Heart left ventricle (tissue), 16 donors: ENCODE measurements at regions not wholly inside any gene's neighbourhood (a gene's known extent, or its start where the extent isn't known, plus 50 kb on each side); places are given as distances from the start of the nearest gene placed in this dataset.

Experiments used
- ATAC-seq, 4 donors: fragments of 200-7000 bp; cut with Tn5 transposase; one replicate each; pipeline ENCODE4 v1.9.1; 2020 to 2022; ENCODE audit warnings: moderate library complexity in 4 of 4, mild to moderate bottlenecking in 3 of 4, moderate number of reproducible peaks in 1 of 4
- DNase-seq, 5 donors: peaks; one replicate each; pipeline ENCODE4 v3.0.0-alpha.2; 2020
- H3K27ac ChIP-seq, 12 donors: fragments of 200-600 bp; sonication (generic) in 4 of 12; one replicate each; pipeline versions ENCODE4 v1.5.0 to v1.8.0; 2016 to 2022; ENCODE audit warnings: mild to moderate bottlenecking in 2 of 12
- H3K27me3 ChIP-seq, 9 donors: fragments of 200-600 bp; sonication (generic) in 2 of 9; one replicate each; pipeline versions ENCODE4 v1.5.1 to v1.8.0; 2016 to 2022; ENCODE audit warnings: mild to moderate bottlenecking in 3 of 9
- H3K36me3 ChIP-seq, 9 donors: fragments of 200-600 bp; sonication (generic) in 2 of 9; one replicate each; pipeline versions ENCODE4 v1.5.0 to v1.8.0; 2018 to 2022; ENCODE audit warnings: mild to moderate bottlenecking in 2 of 9
- H3K4me1 ChIP-seq, 12 donors: fragments of 200-600 bp; sonication (generic) in 4 of 12; one replicate each; pipeline versions ENCODE4 v1.5.0 to v1.8.0; 2016 to 2022; ENCODE audit warnings: mild to moderate bottlenecking in 3 of 12
- H3K4me3 ChIP-seq, 12 donors: fragments of 200-600 bp; sonication (generic) in 4 of 12; one replicate each; pipeline versions ENCODE4 v1.5.0 to v1.8.0; 2017 to 2022; ENCODE audit warnings: mild to moderate bottlenecking in 9 of 12, moderate library complexity in 4 of 12
- H3K9me3 ChIP-seq, 12 donors: fragments of 200-600 bp; sonication (generic) in 4 of 12; one replicate each; pipeline versions ENCODE4 v1.5.0 to v1.8.0; 2016 to 2022; ENCODE audit warnings: mild to moderate bottlenecking in 1 of 12
- CTCF ChIP-seq, 12 donors: fragments of 200-600 bp; sonication (generic) in 4 of 12; IDR thresholded peaks; one replicate each; pipeline versions ENCODE4 v1.5.0 to v1.8.0; 2018 to 2022; ENCODE audit warnings: antibody characterized with exemption in 12 of 12, mild to moderate bottlenecking in 5 of 12
- POLR2A ChIP-seq, 2 donors: fragments of 450-650 bp; IDR thresholded peaks; one replicate each; pipeline ENCODE4 v1.6.1; 2017; ENCODE audit warnings: antibody characterized with exemption in 2 of 2, mild to moderate bottlenecking in 2 of 2, moderate library complexity in 2 of 2
- WGBS, 4 donors: extraction: QIAGEN DNeasy Blood & Tissue Kit in 2 of 4; methylation state at CpG; one replicate each; pipeline versions ENCODE4 v1.1.5 to v1.1.7; 2013 to 2018; 5-methylcytosine and 5-hydroxymethylcytosine counted together
- intact Hi-C, 10 donors: fragments of 100-400 bp; cut with DNase I; formaldehyde crosslinking; loops; one replicate each; pipeline versions ENCODE4 v1.11.1 to v1.14.2; 2022
- donor health status: ischemic (EF 13 %, LVEDD 7.1; RV severe dilation, severe dysfunction).
- donor health status: healthy with polysubstance abuse.
- donor health status: DM: no; HTN: yes; CAD: no.
- donor health status: DM: no; HTN: no; CAD: no.
- donor health status: ischemic (EF 25% LVEDD 6.9; RV normal size, moderate dysfunction).
- donor health status: ischemic (EF 25% LVEDD 5.7; RV mildly dilated, moderate dysfunction).
- donor health status: healthy.
- donor health status: DM: yes; HTN: yes; CAD: no.
- donor health status: ischemic (EF 35%, LVEDD 5.7; RV mildly dilated, moderate dysfunction).
- donor health status: nonischemic (EF 11% LVEDD 7.7; RV severe dilation, severe dysfunction).
- donor health status: DM: yes; HTN: yes; CAD: no.
- donor health status: PGD.
- donor health status: ischemic (EF 29% LVEDD 5.4; RV normal size, mild dysfunction).
- donor health status: nonischemic (EF 23%, LVEDD 6.1; RV moderate dilation, normal function).

GRCh38 chr7:114026486-114027089 is 107.8 kb upstream of the PPP1R3A start:
- ATAC-seq (no peak), DNase-seq (no peak)
- intact Hi-C loops, result loop anchor here in 5 of 10 donors (10.0 kb wide), 6 partner anchors 242 to 1888 kb away; no protein-coding TSS in a partner anchor
- 0 to 5% (median 3%) methylated on average over 1 of the region's 1 CpG for WGBS, 4 donors
- no peaks in the 10 kb centered on the region for H3K27me3 ChIP-seq
- H3K9me3 ChIP-seq, result no peaks in the 10 kb centered on the region
- no peaks in the 10 kb centered on the region for H3K4me1 ChIP-seq
- no peak overlapping the region for H3K27ac ChIP-seq
- TF ChIP-seq CTCF (IDR thresholded peaks at IDR 0.05) (peak; percentile 54 to 84 (median 70)), POLR2A (IDR thresholded peaks at IDR 0.05) (no peak)
- no peaks in the 10 kb centered on the region for H3K36me3 ChIP-seq
- no peak overlapping the region for H3K4me3 ChIP-seq

- DNase-seq, result no peak
- Histone ChIP-seq H3K4me1 (no peaks in the 10 kb centered on the region), H3K9me3 (no peaks in the 10 kb centered on the region), H3K36me3 (no peaks in the 10 kb centered on the region), H3K27ac (no peak overlapping the region), H3K4me3 (no peak overlapping the region), H3K27me3 (no peaks in the 10 kb centered on the region)
- ATAC-seq, result no peak
- 84 to 90% (median 87%) methylated on average over 3 of the region's 3 CpGs for WGBS, 4 donors
- TF ChIP-seq POLR2A (IDR thresholded peaks at IDR 0.05), result no peak
- TF ChIP-seq CTCF (IDR thresholded peaks at IDR 0.05), result no peak
- intact Hi-C loops, result loop anchor here in 5 of 10 donors (10.0 kb wide), 6 partner anchors 236 to 1894 kb away; no protein-coding TSS in a partner anchor
Observed at GRCh38 chr7:114021135-114021534, 102.3 kb upstream of the PPP1R3A start.

GRCh38 chr7:114008696-114009095 is 89.9 kb upstream of the PPP1R3A start:
- H3K9me3 ChIP-seq, result peaks cover 0 to 5% (median 0%) of the 10 kb centered on the region in 12 donors
- H3K36me3 ChIP-seq, result no peaks in the 10 kb centered on the region
- intact Hi-C loops, result no loop called here
- no peak overlapping the region for H3K27ac ChIP-seq
- TF ChIP-seq POLR2A (IDR thresholded peaks at IDR 0.05) (no peak), CTCF (IDR thresholded peaks at IDR 0.05) (no peak)
- no peaks in the 10 kb centered on the region for H3K4me1 ChIP-seq
- no peak for DNase-seq
- ATAC-seq, result no peak
- H3K4me3 ChIP-seq, result no peak overlapping the region
- 63 to 77% (median 67%) methylated on average over 5 of the region's 5 CpGs for WGBS, 4 donors
- no peaks in the 10 kb centered on the region for H3K27me3 ChIP-seq

GRCh38 chr7:114007386-114007785 is 88.6 kb upstream of the PPP1R3A start:
- H3K36me3 ChIP-seq, result no peaks in the 10 kb centered on the region
- no peak overlapping the region for H3K4me3 ChIP-seq
- ATAC-seq, result no peak
- no peak for DNase-seq
- peaks cover 0 to 9% (median 0%) of the 10 kb centered on the region in 12 donors for H3K9me3 ChIP-seq
- no peak for TF ChIP-seq POLR2A (IDR thresholded peaks at IDR 0.05)
- no peak for TF ChIP-seq CTCF (IDR thresholded peaks at IDR 0.05)
- H3K27ac ChIP-seq, result no peak overlapping the region
- H3K27me3 ChIP-seq, result no peaks in the 10 kb centered on the region
- H3K4me1 ChIP-seq, result no peaks in the 10 kb centered on the region
- intact Hi-C loops, result no loop called here
- WGBS, 4 donors, result 46 to 51% (median 48%) methylated on average over 2 of the region's 2 CpGs
